ENCODE measurements at regions not wholly inside any gene's neighbourhood (a gene's known extent, or its start where the extent isn't known, plus 50 kb on each side); places are given as distances from the start of the nearest gene placed in this dataset.

- no peak for TF ChIP-seq KDM5A (IDR thresholded peaks at IDR 0.05; ENCODE audit: borderline replicate concordance, low read length)
- TF ChIP-seq POLR2A (IDR thresholded peaks at IDR 0.05; ENCODE audit: insufficient read depth in 1 of 2, low read depth in 2 of 2, low read length in 2 of 2), result no peak
- TF ChIP-seq HOXA9 (CRISPR knock-in tag; IDR thresholded peaks at IDR 0.05; ENCODE audit: borderline replicate concordance), result no peak
- no peak for TF ChIP-seq CTCF (CRISPR knock-in tag; IDR thresholded peaks at IDR 0.05)
- TF ChIP-seq RELA (CRISPR knock-in tag; IDR thresholded peaks at IDR 0.05), result no peak
Measured at GRCh38 chr1:79693441-79694114, 687.0 kb upstream of the ADGRL4 start.

All from HepG2 (cell line).